ENCODE measurements at regions not wholly inside any gene's neighbourhood (a gene's known extent, or its start where the extent isn't known, plus 50 kb on each side); places are given as distances from the start of the nearest gene placed in this dataset.

DNA sequence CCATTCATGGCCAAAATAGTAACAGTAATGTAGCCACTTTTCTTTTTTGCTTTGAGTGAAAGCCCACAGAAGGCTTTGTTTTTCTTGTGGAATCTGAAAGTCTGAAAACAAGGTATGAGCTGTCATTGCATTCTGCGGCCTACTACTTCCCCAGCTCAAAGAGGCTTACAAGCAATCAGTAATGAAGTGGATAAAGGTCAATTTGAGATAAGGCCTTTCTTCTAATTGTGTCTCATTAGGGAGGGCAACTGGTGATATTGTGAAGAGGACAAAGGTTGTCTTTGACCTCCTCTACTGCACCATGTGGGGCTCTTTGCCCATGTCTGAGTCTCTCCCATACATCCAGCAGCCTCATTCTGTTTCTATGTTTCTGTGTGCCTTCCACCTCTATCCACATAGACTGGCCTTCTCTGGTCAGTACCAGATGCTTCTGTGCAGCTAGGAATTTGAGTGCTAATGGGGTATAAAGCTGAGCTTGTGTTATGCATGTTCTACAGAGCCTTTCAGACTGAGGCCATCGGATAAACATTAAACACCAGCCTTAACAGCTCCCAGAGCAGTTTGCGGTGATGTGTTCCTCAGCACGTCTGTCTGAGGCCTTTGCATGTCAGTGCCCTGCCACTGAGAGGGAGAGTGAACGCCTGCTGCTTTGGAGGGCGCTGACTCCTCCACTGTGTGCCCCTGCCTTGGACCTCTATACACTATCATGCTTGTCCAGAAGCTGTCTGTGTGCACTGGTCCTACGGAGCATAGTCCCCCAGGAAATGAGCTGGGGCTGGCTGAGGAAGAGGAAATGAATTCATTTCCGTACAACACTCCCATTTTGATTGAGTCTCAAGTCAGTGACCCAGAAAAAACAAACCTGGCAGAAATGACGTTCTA, 80.2 kb downstream of the SH2D1A start:
- Mint-ChIP-seq H3K4me1 (ENCODE audit: low read depth) (no peaks in the 10 kb centered on the region), H3K9me3 (ENCODE audit: low read depth) (peaks cover 10% of the 10 kb centered on the region), H3K27me3 (ENCODE audit: low read depth) (no peaks in the 10 kb centered on the region), H3K4me3 (ENCODE audit: unreplicated experiment) (no peak overlapping the region), H3K27ac (ENCODE audit: unreplicated experiment) (no peak overlapping the region), H3K36me3 (ENCODE audit: low read depth) (no peaks in the 10 kb centered on the region)
- TF ChIP-seq, protein P1, sequence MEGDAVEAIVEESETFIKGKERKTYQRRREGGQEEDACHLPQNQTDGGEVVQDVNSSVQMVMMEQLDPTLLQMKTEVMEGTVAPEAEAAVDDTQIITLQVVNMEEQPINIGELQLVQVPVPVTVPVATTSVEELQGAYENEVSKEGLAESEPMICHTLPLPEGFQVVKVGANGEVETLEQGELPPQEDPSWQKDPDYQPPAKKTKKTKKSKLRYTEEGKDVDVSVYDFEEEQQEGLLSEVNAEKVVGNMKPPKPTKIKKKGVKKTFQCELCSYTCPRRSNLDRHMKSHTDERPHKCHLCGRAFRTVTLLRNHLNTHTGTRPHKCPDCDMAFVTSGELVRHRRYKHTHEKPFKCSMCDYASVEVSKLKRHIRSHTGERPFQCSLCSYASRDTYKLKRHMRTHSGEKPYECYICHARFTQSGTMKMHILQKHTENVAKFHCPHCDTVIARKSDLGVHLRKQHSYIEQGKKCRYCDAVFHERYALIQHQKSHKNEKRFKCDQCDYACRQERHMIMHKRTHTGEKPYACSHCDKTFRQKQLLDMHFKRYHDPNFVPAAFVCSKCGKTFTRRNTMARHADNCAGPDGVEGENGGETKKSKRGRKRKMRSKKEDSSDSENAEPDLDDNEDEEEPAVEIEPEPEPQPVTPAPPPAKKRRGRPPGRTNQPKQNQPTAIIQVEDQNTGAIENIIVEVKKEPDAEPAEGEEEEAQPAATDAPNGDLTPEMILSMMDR (IDR thresholded peaks at IDR 0.05): no peak
- no peak for DNase-seq (ENCODE audit: low spot score)

DNA sequence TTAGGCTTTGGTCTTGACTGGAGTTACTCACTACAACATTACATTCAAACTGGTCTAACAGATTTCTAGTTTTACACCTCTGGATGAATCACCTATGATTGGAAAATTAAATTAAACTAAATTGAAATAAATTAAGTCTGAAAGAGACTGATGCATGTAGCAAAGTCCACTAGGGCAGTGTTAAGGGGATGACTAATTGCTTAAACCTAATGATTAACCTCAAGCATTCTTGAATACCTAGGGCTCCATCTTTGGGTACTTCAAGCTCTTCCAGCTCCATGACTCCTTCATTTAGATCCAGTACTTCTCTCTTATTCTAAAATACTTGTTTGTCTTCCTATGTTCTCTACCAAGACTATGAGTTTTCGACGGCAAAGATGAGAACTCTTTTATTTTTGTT, 86.8 kb downstream of the SH2D1A start:
- no peak for DNase-seq (ENCODE audit: low spot score)
- Mint-ChIP-seq H3K36me3 (ENCODE audit: low read depth) (no peaks in the 10 kb centered on the region), H3K4me1 (ENCODE audit: low read depth) (no peaks in the 10 kb centered on the region), H3K27me3 (ENCODE audit: low read depth) (peaks cover 2% of the 10 kb centered on the region), H3K9me3 (ENCODE audit: low read depth) (no peaks in the 10 kb centered on the region), H3K27ac (ENCODE audit: unreplicated experiment) (no peak overlapping the region), H3K4me3 (ENCODE audit: unreplicated experiment) (no peak overlapping the region)
- TF ChIP-seq, protein P1 (IDR thresholded peaks at IDR 0.05): no peak

DNA sequence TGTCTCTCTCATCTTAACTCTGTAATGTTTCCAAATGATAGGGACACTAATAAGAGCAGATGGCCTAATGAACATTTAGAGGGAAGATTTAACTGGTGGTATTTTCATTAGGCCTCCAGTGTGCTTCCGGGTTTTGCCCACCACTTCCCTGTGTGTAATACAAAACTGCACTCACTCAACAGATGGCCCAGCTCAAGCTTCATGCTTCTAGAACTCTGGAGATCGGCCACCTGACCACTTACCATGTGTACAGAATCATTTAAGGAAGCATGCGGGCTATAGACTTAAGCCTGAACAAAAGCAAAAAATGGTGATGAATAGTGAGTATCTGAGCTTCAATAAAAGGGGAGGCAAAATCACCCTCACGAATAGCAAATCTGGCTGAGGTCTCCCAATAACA, 89.3 kb downstream of the SH2D1A start:
- Mint-ChIP-seq H3K9me3 (ENCODE audit: low read depth) (no peaks in the 10 kb centered on the region), H3K4me3 (ENCODE audit: unreplicated experiment) (no peak overlapping the region), H3K27me3 (ENCODE audit: low read depth) (peaks cover 2% of the 10 kb centered on the region), H3K4me1 (ENCODE audit: low read depth) (no peaks in the 10 kb centered on the region), H3K27ac (ENCODE audit: unreplicated experiment) (no peak overlapping the region), H3K36me3 (ENCODE audit: low read depth) (no peaks in the 10 kb centered on the region)
- DNase-seq (ENCODE audit: low spot score): no peak
- TF ChIP-seq, protein P1 (IDR thresholded peaks at IDR 0.05): no peak

DNA sequence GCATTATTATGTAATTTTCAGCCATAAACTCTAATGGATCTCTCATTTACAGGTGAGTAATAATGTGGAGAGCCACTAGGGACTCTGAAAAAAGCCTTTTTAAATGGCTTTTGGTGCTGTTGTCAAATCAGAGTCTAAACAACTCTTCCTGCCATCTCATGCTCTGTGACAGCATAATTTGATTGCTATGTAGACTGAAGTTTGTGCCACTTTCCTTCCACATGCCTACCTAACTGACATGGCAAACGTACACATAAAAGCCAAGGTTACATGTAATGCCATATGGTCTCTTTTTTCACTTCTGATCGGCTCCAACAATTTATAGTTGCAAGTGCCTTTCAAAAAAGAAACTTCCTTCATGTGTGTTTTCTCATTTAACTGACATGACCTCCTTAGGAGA, 94.3 kb downstream of the SH2D1A start:
- peaks cover 10% of the 10 kb centered on the region for H3K27me3 Mint-ChIP-seq (ENCODE audit: low read depth)
- TF ChIP-seq, protein P1 (IDR thresholded peaks at IDR 0.05): no peak
- no peaks in the 10 kb centered on the region for H3K9me3 Mint-ChIP-seq (ENCODE audit: low read depth)
- no peaks in the 10 kb centered on the region for H3K4me1 Mint-ChIP-seq (ENCODE audit: low read depth)
- no peak for DNase-seq (ENCODE audit: low spot score)
- no peaks in the 10 kb centered on the region for H3K36me3 Mint-ChIP-seq (ENCODE audit: low read depth)
- H3K27ac Mint-ChIP-seq (ENCODE audit: unreplicated experiment): no peak overlapping the region
- H3K4me3 Mint-ChIP-seq (ENCODE audit: unreplicated experiment): no peak overlapping the region

DNA sequence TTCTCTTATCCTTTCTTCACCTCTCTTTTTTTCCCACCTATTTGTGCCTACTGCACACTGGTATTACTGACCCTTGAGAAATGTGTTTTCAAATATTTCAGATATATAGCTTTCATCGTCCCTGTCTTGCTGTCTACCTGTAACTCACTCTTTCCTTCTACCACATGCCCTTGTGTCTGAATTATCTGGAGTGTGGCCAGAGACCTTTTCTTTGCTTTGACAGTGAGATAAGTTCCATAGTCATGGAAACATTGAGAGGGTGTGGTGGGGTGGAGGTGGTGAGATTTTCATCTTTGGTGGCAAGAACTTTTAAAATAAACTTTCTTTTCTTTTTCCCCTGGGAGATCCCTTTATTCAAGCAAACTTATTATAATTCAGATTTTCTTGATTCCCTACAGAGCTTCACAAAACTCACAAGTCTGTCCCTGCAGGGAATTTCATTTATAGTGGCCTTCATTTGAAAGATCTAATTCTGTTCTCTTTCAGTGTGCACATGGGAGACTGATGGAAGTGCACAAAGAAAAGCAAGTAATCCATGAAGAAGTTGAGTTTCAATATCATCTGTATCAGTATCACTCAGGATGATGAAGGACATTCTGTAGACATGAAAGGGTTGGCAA, 95.7 kb downstream of the SH2D1A start:
- Mint-ChIP-seq H3K9me3 (ENCODE audit: low read depth) (no peaks in the 10 kb centered on the region), H3K4me1 (ENCODE audit: low read depth) (no peaks in the 10 kb centered on the region), H3K27ac (ENCODE audit: unreplicated experiment) (no peak overlapping the region), H3K27me3 (ENCODE audit: low read depth) (peaks cover 7% of the 10 kb centered on the region), H3K4me3 (ENCODE audit: unreplicated experiment) (no peak overlapping the region), H3K36me3 (ENCODE audit: low read depth) (no peaks in the 10 kb centered on the region)
- no peak for DNase-seq (ENCODE audit: low spot score)
- TF ChIP-seq, protein P1 (IDR thresholded peaks at IDR 0.05): no peak
